Body of pancreas (tissue), 4 donors: ENCODE measurements at regions not wholly inside any gene's neighbourhood (a gene's known extent, or its start where the extent isn't known, plus 50 kb on each side); places are given as distances from the start of the nearest gene placed in this dataset.
A peak's percentile ranks its signal among the peaks of the same experiment; 100 is the strongest.

Experiments used
- ATAC-seq: fragments of 150-250 bp; one replicate; pipeline ENCODE4 v1.9.1; 2016
- DNase-seq, 4 donors: peaks; one replicate each; pipeline ENCODE4 v3.0.0-alpha.2; 2019
- H3K27ac ChIP-seq, 4 donors: fragments of 200-600 bp; sonication (generic); 1 replicate in 3 of 4; 2 replicates in 1 of 4; pipeline versions ENCODE4 v1.5.1 to v1.6.1; 2016 to 2019; ENCODE audit warnings: mild to moderate bottlenecking in 1 of 4, mixed read lengths in 1 of 4, moderate library complexity in 1 of 4
- H3K27me3 ChIP-seq, 2 donors: fragments of 200-600 bp; sonication (generic); one replicate each; pipeline ENCODE4 v1.6.0; 2016; ENCODE audit warnings: mild to moderate bottlenecking in 1 of 2
- H3K36me3 ChIP-seq, 2 donors: fragments of 200-600 bp; sonication (generic); replicated peaks in 1 of 2; 2 replicates each; pipeline ENCODE4 v1.5.1; 2016; ENCODE audit warnings: low read depth in 2 of 2; ENCODE audit not compliant: insufficient read depth in 1 of 2
- H3K4me1 ChIP-seq: fragments of 200-600 bp; sonication (generic); one replicate; pipeline ENCODE4 v1.6.0; 2016
- H3K4me3 ChIP-seq, 2 donors: fragments of 200-600 bp; sonication (generic); 1 replicate in 1 of 2; 2 replicates in 1 of 2; pipeline ENCODE4 v1.5.1; 2016 to 2019
- H3K9me3 ChIP-seq, 3 donors: fragments of 200-600 bp; sonication (generic); 1 replicate in 2 of 3; 2 replicates in 1 of 3; pipeline ENCODE4 v1.5.1; 2016
- POLR2A ChIP-seq, 3 donors: fragments of 450-650 bp; IDR thresholded peaks; one replicate each; pipeline ENCODE4 v1.6.1; 2016; ENCODE audit warnings: antibody characterized with exemption in 3 of 3, mild to moderate bottlenecking in 2 of 3
- WGBS, 2 donors: methylation state at CpG; one replicate each; pipeline ENCODE4 v1.1.5; 2017; 5-methylcytosine and 5-hydroxymethylcytosine counted together
- intact Hi-C: fragments of 100-400 bp; cut with DNase I; formaldehyde crosslinking; loops from one replicate; pipeline ENCODE4 v1.15.1; 2023
- TF ChIP-seq, protein P1 (sequence below), 7 experiments: fragments of 450-650 bp in 4 of 7; fragments of 200-600 bp in 3 of 7; sonication (generic) in 3 of 7; IDR thresholded peaks; one replicate each; pipeline ENCODE4 v1.5.1; 2016 to 2019; ENCODE audit warnings: antibody characterized with exemption in 7 of 7

DNA sequence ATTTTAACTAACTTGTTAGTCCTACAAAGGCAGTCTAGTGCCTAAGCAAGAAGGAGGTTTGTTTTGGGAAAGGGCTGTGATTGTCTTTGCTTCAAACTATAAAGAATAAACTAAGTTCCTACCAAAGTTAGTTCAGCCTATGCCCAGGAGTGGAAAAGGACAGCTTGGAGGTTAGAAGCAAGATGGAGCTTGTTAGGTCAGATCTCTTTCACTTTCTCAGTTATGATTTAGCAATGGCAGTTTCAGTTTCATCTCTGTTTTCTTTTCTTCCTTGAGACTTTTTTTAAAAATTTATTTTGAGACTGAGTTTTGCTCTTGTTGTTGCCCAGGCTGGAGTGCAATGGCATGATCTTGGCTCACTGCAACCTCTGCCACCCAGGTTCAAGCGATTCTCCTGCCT is 82.9 kb upstream of the NLGN4X start:
- WGBS, 2 donors: 78% methylated on average over 1 of the region's 1 CpG; no CpG with 5 or more reads in 1 of the 2 donors
- H3K27ac ChIP-seq: no peak overlapping the region

GRCh38 chrX:6307156-6307555 is 78.5 kb upstream of the NLGN4X start:
- Histone ChIP-seq H3K9me3 (no peaks in the 10 kb centered on the region), H3K36me3 (no peaks in the 10 kb centered on the region), H3K4me3 (no peak overlapping the region), H3K27me3 (no peaks in the 10 kb centered on the region), H3K27ac (no peak overlapping the region), H3K4me1 (no peaks in the 10 kb centered on the region)
- intact Hi-C loops: no loop called here
- ATAC-seq: no peak
- TF ChIP-seq POLR2A (IDR thresholded peaks at IDR 0.05): no peak
- TF ChIP-seq, protein P1, sequence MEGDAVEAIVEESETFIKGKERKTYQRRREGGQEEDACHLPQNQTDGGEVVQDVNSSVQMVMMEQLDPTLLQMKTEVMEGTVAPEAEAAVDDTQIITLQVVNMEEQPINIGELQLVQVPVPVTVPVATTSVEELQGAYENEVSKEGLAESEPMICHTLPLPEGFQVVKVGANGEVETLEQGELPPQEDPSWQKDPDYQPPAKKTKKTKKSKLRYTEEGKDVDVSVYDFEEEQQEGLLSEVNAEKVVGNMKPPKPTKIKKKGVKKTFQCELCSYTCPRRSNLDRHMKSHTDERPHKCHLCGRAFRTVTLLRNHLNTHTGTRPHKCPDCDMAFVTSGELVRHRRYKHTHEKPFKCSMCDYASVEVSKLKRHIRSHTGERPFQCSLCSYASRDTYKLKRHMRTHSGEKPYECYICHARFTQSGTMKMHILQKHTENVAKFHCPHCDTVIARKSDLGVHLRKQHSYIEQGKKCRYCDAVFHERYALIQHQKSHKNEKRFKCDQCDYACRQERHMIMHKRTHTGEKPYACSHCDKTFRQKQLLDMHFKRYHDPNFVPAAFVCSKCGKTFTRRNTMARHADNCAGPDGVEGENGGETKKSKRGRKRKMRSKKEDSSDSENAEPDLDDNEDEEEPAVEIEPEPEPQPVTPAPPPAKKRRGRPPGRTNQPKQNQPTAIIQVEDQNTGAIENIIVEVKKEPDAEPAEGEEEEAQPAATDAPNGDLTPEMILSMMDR (IDR thresholded peaks at IDR 0.05): no peak
- DNase-seq: no peak
- WGBS, 2 donors: 43 to 46% methylated on average over 5 of the region's 5 CpGs

More for the DNA sequence above, 82.9 kb upstream of the NLGN4X start:
- ATAC-seq (no peak), DNase-seq (no peak)
- Histone ChIP-seq H3K9me3 (no peaks in the 10 kb centered on the region), H3K27me3 (no peaks in the 10 kb centered on the region), H3K36me3 (no peaks in the 10 kb centered on the region), H3K4me3 (no peak overlapping the region), H3K4me1 (no peaks in the 10 kb centered on the region)
- intact Hi-C loops: no loop called here
- TF ChIP-seq, protein P1 (IDR thresholded peaks at IDR 0.05): no peak
- no peak for TF ChIP-seq POLR2A (IDR thresholded peaks at IDR 0.05)

- no peak for ATAC-seq
- WGBS, 2 donors: 72 to 86% methylated on average over 6 of the region's 6 CpGs
Observed at GRCh38 chrX:6299724-6300123, 71.1 kb upstream of the NLGN4X start.

GRCh38 chrX:6293716-6294115 is 65.0 kb upstream of the NLGN4X start:
- no peak overlapping the region for H3K4me3 ChIP-seq
- whole genome bisulfite sequencing, 2 donors: 76 to 93% methylated on average over 7 to 8 of the region's 8 CpGs
- H3K27ac ChIP-seq: no peak overlapping the region
- intact Hi-C loops: no loop called here
- no peak for ATAC-seq
- DNase-seq: no peak
- H3K4me1 ChIP-seq: no peaks in the 10 kb centered on the region
- no peaks in the 10 kb centered on the region for H3K27me3 ChIP-seq
- no peaks in the 10 kb centered on the region for H3K36me3 ChIP-seq
- no peak for TF ChIP-seq POLR2A (IDR thresholded peaks at IDR 0.05)
- TF ChIP-seq, protein P1 (IDR thresholded peaks at IDR 0.05): no peak
- no peaks in the 10 kb centered on the region for H3K9me3 ChIP-seq

More at GRCh38 chrX:6299724-6300123, 71.1 kb upstream of the NLGN4X start:
- TF ChIP-seq POLR2A (IDR thresholded peaks at IDR 0.05): no peak
- TF ChIP-seq, protein P1 (IDR thresholded peaks at IDR 0.05): no peak
- DNase-seq: no peak
- no peaks in the 10 kb centered on the region for H3K27me3 ChIP-seq
- no peaks in the 10 kb centered on the region for H3K36me3 ChIP-seq
- no peak overlapping the region for H3K4me3 ChIP-seq
- no peak overlapping the region for H3K27ac ChIP-seq
- H3K9me3 ChIP-seq: no peaks in the 10 kb centered on the region
- H3K4me1 ChIP-seq: no peaks in the 10 kb centered on the region
- intact Hi-C loops: no loop called here

- no peaks in the 10 kb centered on the region for H3K27me3 ChIP-seq
- no peak overlapping the region for H3K4me3 ChIP-seq
- ATAC-seq: no peak
- 41 to 47% methylated on average over 3 of the region's 3 CpGs for WGBS, 2 donors
- TF ChIP-seq, protein P1 (IDR thresholded peaks at IDR 0.05): peak in 2 of 7 experiments; percentile 11 to 25
- TF ChIP-seq POLR2A (IDR thresholded peaks at IDR 0.05): no peak
- intact Hi-C loops: no loop called here
- no peaks in the 10 kb centered on the region for H3K9me3 ChIP-seq
- H3K36me3 ChIP-seq: no peaks in the 10 kb centered on the region
- no peak overlapping the region for H3K27ac ChIP-seq
- DNase-seq: no peak
- H3K4me1 ChIP-seq: no peaks in the 10 kb centered on the region
Observed at GRCh38 chrX:6292599-6292998, 63.9 kb upstream of the NLGN4X start.
